HPDE6-E6E7 (cell line): ENCODE measurements at regions not wholly inside any gene's neighbourhood (a gene's known extent, or its start where the extent isn't known, plus 50 kb on each side); places are given as distances from the start of the nearest gene placed in this dataset.

Source experiments
- DNase-seq: peaks from one replicate; pipeline ENCODE4 v3.0.0; 2011; ENCODE audit warnings: missing footprints; ENCODE audit errors: extremely low spot score

DNA sequence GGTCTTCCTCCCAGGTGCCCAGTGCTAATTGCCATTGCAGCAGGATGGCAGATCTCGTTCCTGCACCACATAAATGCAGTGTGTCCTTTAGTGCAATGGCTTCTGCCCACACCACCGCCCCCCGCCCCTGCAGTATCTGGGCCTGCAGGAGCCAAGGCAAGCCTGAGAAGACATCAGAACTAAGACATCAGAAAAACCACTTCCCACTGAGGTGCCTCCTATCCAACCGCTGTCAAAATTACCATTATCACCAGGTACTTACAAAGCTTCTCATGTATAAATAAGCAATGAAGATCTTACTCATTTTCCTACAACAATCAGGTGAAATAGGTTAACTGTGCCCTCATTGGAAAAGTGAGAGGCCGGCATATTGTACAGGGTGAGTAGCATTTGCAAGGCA lies 228.8 kb downstream of the FBXO15 start:
- no peak for DNase-seq

DNA sequence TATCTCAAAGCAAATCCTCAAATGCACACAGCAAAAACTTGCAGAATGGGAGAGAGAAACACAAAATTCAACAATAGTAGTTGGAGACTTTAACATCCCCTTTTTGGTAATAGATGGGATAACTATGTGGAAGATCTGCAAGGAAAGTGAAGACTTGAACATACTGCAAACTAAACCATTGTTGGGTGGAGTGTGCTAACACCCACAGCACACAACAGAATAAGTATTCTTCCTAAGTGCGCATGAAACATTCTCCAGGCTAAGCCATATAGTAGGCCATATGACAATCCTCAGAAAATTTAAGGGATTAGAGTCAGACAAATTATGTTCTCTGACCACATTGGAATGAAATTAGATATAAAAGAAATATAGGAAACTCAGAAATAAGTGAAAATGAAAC lies 230.6 kb downstream of the FBXO15 start:
- no peak for DNase-seq

DNA sequence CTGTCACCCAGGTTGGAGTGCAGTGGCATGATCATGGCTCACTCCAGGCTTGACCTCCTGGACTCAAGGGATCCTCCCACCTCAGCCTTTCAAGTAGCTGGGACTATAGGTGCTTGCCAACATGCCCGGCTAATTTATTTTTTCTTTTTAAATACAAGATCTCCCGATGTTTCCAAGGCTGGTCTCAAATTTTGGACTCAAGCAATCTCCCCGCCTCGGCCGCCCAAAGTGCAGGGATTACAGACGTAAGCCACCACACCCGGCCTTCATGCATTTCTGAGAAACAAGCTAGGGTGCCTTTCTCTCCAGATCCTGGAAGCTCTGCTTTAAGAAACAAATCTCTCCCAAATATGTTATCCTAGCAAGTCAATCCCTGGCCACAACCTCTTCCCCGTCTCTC lies 234.1 kb downstream of the FBXO15 start:
- DNase-seq: no peak

- peak; percentile 56 for DNase-seq
Observed at GRCh38 chr18:73908323-73908722, 239.3 kb downstream of the FBXO15 start.

DNA sequence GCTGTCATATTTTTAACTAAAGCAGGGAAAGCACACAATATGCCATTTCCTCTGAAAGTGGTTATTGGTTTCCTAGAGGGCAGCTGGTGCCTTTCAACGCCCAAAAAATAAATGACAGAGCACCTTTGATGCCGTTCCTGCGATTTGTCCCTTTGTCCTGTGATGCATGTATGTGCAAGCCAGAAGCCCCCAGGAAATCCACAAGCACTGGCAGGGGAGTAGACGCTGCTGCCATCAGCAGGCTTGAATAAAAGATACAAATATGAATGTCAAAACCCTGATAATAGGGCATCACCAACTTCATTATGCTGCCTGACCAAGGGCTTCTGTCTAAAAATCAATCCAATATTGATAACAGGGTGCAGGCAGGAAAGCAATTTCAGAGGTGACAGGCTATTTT lies 246.1 kb downstream of the FBXO15 start:
- DNase-seq: no peak

GRCh38 chr18:73901151-73901550 lies 246.5 kb downstream of the FBXO15 start:
- no peak for DNase-seq

- DNase-seq: no peak
Observed at GRCh38 chr18:73900106-73900835, 247.4 kb downstream of the FBXO15 start.

DNA sequence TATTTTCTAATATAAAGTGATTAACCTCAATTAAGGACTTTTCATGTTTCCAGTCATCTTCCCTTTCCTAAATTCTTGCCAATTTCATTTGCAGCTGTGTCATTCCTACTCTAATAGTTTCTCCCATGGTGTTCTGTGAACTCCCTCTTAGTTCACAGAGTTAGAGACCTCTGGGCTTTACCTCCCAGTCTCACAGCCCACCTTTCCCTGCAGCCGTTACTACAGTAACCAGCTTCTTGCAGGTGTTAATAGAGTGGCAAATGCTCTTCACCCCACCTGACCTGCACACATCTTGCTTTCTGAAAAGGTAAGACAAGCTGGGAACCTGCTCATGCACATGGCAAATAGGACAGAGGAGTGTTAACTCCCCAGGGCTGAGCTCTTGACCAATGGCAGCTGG lies 250.1 kb downstream of the FBXO15 start:
- no peak for DNase-seq

GRCh38 chr18:73896685-73897084 lies 250.9 kb downstream of the FBXO15 start:
- DNase-seq: no peak

DNA sequence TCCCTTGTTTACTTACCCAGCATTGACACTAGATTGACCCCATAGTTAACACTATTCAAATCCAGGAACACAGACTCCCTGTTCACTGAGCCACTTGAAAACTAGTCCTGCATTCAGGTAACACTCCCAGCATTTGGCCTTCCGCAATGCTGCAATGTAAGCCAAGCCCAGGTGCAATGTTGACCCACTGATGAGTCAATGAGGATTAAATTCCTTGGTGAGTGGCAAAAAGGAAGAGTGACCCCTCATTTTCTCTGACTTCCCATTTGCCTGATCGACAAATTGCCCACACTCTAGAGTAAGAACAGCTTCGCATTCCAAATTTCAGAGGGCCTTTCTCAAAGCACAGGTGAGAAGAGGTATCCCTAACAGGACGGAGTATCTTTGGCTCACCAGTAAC lies 251.9 kb downstream of the FBXO15 start:
- DNase-seq: peak; percentile 74

GRCh38 chr18:73893880-73894279 lies 253.8 kb downstream of the FBXO15 start:
- DNase-seq: no peak

GRCh38 chr18:73891572-73892421 lies 255.8 kb downstream of the FBXO15 start:
- no peak for DNase-seq

DNA sequence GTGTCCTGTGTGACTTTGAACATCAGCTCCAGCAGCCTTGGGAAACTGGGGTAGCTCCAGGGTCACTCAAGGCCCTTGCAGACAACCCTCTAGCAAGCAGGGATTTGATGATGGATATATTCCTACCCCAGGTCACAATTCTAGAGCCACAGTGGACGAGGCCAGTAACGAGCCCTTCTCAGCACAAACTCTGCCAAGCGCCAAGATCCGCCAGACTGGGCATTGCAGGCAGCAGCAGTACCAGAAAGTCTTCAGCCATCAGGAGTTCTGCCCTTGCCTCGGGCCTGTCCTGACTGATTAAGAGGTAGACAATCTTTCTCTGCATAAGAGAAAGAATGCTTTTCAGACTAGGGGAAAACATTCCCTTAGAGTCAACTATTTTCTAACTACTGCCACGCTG lies 259.1 kb downstream of the FBXO15 start:
- DNase-seq: no peak

DNA sequence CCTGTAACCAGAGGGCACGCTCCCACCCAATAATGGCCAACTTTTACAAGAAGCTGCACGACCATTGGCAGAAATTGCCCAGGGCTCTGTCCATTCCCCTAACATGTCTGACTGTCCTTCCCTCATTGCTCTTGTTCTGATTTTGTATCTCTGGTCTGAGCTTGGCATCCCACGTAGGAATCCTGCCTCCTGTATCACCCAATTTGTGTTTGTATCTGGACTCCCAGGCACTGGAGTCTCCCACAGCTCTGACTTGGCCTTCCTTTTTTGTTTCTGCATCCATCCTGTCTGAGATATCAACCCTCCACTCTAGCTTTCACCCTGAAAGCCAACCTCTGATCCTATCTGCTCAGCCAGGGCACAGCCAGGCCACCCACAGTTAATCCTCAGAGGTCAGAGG lies 259.8 kb downstream of the FBXO15 start:
- no peak for DNase-seq

- no peak for DNase-seq
Observed at GRCh38 chr18:73884868-73885267, 262.8 kb downstream of the FBXO15 start.

DNA sequence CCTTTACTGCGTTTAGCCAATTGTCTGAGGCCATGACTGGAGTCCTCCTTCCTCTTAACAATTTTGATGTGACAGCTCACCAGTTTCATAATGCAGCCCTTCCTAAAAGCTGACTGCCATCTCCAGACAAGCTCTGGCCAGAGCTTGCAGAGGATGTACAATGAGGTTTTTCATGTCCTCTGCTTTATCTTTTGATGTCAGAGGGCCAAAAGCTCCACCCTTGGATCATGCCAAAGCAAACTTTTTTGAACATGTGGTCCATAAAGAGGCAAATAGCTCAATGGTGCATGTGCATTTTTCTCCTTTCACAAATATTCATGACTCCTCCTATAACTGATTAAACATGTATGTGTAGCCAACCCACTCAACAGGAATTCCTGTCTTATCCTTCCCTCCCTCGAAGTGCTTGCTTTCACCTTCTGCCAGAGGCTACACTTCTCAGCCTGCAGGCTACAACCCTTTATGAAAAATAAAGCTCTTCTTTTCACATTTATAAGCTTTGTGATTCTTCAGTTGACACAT lies 266.2 kb downstream of the FBXO15 start:
- no peak for DNase-seq

DNA sequence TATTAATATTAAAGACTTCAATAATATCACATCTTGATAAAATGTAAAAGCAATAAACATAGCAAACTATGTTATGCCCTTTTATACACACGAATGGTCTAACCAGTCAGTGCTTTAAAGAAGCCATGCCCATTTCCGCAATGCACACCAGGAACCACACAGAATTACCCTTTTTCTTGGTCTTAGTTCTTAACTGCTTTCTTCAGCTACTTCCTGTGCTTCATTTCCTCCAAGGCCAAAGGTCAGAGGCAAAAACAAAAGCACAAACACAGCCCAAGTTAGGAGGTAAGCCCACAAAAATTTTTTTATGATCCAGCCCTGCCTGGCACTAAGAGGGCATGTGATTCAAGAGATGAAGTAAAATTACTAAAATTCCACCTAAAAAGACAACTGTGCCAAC lies 267.2 kb downstream of the FBXO15 start:
- no peak for DNase-seq

GRCh38 chr18:73879766-73880165 lies 267.9 kb downstream of the FBXO15 start:
- no peak for DNase-seq

DNA sequence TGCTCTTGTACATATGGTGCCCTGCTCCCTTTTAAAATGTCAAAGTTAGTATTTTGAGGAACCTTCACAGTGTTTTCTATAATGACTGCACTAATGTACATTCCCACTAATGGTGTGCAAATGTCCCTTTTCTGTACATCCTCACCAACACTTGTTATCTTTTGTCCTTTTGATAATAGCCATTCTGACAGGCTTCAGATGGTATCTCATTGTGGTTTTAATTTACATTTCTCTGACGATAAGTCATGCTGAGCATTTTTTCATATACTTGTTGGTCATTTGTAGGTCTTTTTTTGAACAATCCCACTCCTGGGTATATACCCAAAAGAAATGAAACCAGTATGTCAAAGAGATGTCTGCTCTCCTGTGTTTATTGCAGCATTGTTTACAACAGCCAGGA lies 268.3 kb downstream of the FBXO15 start:
- DNase-seq: no peak

DNA sequence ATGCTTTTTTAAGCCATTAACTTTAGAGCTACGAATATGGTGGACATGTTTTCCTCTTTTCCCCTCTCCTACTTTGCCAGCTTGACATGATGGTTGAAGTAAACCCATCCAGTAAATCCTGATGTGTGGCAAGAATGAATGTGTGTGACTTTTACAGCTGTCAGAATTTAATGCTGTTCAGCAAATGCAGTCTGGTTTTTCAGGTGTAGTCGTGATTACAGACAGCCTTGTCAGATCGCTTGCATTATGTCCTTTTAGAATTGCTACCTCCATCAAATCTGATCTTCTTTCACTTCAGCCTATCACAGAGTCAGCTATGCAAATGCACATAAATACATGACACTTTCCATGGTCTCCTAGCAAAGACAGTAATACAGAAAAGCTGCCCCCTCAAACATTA lies 278.5 kb downstream of the FBXO15 start:
- DNase-seq: no peak

DNA sequence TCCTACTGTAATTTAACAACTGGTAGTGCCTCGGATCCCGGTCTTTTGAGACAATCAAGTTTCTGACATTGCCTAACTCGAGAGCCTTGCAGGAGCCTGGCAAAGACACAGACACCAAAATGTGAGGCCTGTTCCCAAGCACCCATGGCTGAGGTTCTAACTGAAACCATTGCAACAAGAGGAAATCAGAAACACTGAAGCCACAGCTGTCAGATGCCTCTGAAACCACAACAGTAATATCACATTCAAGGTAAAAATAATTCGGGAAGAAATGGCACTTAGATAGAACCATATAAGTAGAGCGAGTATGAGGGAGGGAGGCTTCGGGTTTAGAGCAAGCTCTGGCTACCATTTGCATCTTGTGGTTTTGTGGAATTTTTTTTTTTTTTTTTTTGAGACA lies 285.9 kb downstream of the FBXO15 start:
- DNase-seq: no peak

GRCh38 chr18:73859837-73860397 lies 287.7 kb downstream of the FBXO15 start:
- DNase-seq: no peak
